ENCODE measurements at regions not wholly inside any gene's neighbourhood (a gene's known extent, or its start where the extent isn't known, plus 50 kb on each side); places are given as distances from the start of the nearest gene placed in this dataset.

DNA sequence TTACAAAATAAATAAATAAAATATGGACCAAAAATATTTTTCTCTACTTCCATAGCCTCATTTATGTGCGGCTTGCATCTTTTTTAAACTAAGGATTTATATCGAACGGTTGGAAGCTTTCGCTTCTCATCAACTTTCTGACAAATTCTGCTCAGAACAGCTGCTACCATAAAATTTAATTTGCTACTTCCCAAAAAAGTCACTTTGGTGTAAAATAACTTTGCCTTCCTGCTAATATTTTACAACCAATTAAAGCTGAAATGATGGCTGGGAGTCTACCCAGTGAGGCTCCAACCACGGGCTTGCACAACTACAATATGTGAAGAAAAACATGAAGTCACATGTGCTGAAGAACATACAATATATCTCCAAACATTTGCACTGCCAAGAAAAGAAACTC, 253.1 kb upstream of the NEBL start:
- TF ChIP-seq, protein P1, sequence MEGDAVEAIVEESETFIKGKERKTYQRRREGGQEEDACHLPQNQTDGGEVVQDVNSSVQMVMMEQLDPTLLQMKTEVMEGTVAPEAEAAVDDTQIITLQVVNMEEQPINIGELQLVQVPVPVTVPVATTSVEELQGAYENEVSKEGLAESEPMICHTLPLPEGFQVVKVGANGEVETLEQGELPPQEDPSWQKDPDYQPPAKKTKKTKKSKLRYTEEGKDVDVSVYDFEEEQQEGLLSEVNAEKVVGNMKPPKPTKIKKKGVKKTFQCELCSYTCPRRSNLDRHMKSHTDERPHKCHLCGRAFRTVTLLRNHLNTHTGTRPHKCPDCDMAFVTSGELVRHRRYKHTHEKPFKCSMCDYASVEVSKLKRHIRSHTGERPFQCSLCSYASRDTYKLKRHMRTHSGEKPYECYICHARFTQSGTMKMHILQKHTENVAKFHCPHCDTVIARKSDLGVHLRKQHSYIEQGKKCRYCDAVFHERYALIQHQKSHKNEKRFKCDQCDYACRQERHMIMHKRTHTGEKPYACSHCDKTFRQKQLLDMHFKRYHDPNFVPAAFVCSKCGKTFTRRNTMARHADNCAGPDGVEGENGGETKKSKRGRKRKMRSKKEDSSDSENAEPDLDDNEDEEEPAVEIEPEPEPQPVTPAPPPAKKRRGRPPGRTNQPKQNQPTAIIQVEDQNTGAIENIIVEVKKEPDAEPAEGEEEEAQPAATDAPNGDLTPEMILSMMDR (IDR thresholded peaks at IDR 0.05) = no peak
- TF ChIP-seq POLR2A (IDR thresholded peaks at IDR 0.05) = no peak
- TF ChIP-seq POLR2AphosphoS5 (IDR thresholded peaks at IDR 0.05) = no peak

Data from breast epithelium (tissue), 3 donors.